IPS-18a (cell line): ENCODE measurements at regions not wholly inside any gene's neighbourhood (a gene's known extent, or its start where the extent isn't known, plus 50 kb on each side); places are given as distances from the start of the nearest gene placed in this dataset.

Experiments
- H3K27ac ChIP-seq: one replicate; pipeline ENCODE4 v1.5.1; 2013; ENCODE audit warnings: low read length
- H3K27me3 ChIP-seq: one replicate; pipeline ENCODE4 v1.6.1; 2013; ENCODE audit warnings: mild to moderate bottlenecking, low read length; ENCODE audit not compliant: control insufficient read depth, insufficient read depth
- H3K36me3 ChIP-seq: one replicate; pipeline ENCODE4 v1.6.1; 2013; ENCODE audit warnings: low read depth, low read length; ENCODE audit not compliant: control insufficient read depth
- H3K4me1 ChIP-seq: one replicate; pipeline ENCODE4 v1.6.1; 2013; ENCODE audit warnings: low read depth, low read length; ENCODE audit not compliant: control insufficient read depth
- H3K4me3 ChIP-seq: one replicate; pipeline ENCODE4 v1.5.1; 2013; ENCODE audit warnings: low read length
- H3K9ac ChIP-seq: one replicate; pipeline ENCODE4 v1.6.1; 2013; ENCODE audit warnings: mild to moderate bottlenecking, low read length, moderate library complexity
- H3K9me3 ChIP-seq: one replicate; pipeline ENCODE4 v1.6.1; 2013; ENCODE audit warnings: low read depth, low read length; ENCODE audit not compliant: control insufficient read depth

- H3K9me3 ChIP-seq: no peaks in the 10 kb centered on the region
- no peak overlapping the region for H3K27ac ChIP-seq
- no peaks in the 10 kb centered on the region for H3K27me3 ChIP-seq
- no peak overlapping the region for H3K4me3 ChIP-seq
- no peak overlapping the region for H3K9ac ChIP-seq
- H3K4me1 ChIP-seq: no peaks in the 10 kb centered on the region
- H3K36me3 ChIP-seq: no peaks in the 10 kb centered on the region
These were observed 87.6 kb upstream of the CLMN start for GRCh38 chr14:95407354-95407753.

DNA sequence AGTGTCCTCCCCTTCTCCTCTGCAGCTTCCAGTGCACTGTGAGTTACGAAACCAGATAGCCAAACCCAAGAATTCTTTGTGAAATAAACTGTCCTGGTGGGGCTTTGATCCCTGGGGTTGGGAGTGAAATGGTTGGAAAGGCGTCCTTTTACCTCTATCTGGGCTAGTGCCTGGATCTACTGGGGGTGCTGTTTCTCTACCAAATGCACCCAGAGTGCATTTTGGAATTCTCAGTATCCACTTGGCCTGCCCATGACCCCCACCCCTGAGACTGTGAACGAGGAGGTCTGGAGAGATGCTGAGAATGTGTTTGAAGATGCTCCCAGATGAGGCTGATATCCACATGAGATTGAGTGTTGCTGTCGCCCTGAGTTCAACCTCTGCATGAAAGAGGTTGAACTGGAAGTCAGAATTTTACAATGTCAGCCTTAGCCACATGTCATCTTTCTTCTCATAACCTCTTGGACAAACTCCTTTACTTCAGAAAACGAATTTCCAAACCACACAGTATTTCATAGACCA lies 87.1 kb upstream of the CLMN start:
- Histone ChIP-seq H3K9ac (no peak overlapping the region), H3K36me3 (no peaks in the 10 kb centered on the region), H3K9me3 (no peaks in the 10 kb centered on the region), H3K4me1 (no peaks in the 10 kb centered on the region), H3K27me3 (no peaks in the 10 kb centered on the region), H3K27ac (no peak overlapping the region), H3K4me3 (no peak overlapping the region)

DNA sequence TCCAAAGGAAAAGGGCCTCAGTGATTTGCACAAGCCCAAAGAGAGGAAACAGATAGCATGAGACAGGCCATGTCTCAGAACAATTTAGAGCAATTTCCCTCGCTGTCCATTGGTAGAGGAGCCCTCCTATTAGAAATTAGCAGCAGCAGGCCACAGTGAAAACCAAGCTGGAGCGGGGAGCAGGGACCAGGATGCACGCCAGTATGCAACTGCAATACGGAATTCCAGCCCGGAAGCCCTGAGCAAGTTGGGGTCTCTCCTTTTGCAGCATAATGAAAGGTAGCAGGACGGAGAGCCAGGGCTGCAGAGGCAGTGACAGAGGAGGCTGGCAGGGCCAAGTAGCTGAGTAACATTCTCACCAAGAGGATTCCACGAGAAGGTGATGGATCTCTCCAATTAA lies 84.9 kb upstream of the CLMN start:
- no peaks in the 10 kb centered on the region for H3K27me3 ChIP-seq
- H3K36me3 ChIP-seq: no peaks in the 10 kb centered on the region
- no peak overlapping the region for H3K9ac ChIP-seq
- H3K4me3 ChIP-seq: no peak overlapping the region
- no peaks in the 10 kb centered on the region for H3K9me3 ChIP-seq
- no peak overlapping the region for H3K27ac ChIP-seq
- no peaks in the 10 kb centered on the region for H3K4me1 ChIP-seq

DNA sequence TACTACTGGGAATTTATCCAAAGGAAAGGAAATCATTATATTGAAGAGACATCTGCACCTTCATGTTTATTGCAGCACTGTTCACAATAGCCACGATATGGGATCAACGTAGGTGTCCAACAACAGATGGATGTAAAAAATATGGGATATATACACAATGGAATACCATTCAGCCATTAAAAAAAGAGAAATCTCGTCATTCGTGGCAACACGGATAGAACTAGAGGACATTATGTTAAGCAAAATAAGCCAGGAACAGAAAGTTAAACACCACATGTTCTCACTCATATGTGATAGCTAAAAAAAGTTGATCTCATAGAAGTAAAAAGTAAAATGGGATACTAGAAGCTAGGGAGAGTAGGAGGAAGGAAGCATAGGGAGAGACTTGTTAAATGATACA lies 82.9 kb upstream of the CLMN start:
- no peaks in the 10 kb centered on the region for H3K4me1 ChIP-seq
- H3K27me3 ChIP-seq: no peaks in the 10 kb centered on the region
- no peak overlapping the region for H3K27ac ChIP-seq

GRCh38 chr14:95402176-95402575 lies 82.5 kb upstream of the CLMN start:
- H3K4me3 ChIP-seq: no peak overlapping the region
- H3K27me3 ChIP-seq: no peaks in the 10 kb centered on the region
- no peak overlapping the region for H3K9ac ChIP-seq
- no peaks in the 10 kb centered on the region for H3K36me3 ChIP-seq
- H3K27ac ChIP-seq: no peak overlapping the region
- H3K9me3 ChIP-seq: no peaks in the 10 kb centered on the region
- H3K4me1 ChIP-seq: no peaks in the 10 kb centered on the region

More for the DNA sequence above, 82.9 kb upstream of the CLMN start:
- no peaks in the 10 kb centered on the region for H3K9me3 ChIP-seq
- H3K9ac ChIP-seq: no peak overlapping the region
- H3K4me3 ChIP-seq: no peak overlapping the region
- no peaks in the 10 kb centered on the region for H3K36me3 ChIP-seq

DNA sequence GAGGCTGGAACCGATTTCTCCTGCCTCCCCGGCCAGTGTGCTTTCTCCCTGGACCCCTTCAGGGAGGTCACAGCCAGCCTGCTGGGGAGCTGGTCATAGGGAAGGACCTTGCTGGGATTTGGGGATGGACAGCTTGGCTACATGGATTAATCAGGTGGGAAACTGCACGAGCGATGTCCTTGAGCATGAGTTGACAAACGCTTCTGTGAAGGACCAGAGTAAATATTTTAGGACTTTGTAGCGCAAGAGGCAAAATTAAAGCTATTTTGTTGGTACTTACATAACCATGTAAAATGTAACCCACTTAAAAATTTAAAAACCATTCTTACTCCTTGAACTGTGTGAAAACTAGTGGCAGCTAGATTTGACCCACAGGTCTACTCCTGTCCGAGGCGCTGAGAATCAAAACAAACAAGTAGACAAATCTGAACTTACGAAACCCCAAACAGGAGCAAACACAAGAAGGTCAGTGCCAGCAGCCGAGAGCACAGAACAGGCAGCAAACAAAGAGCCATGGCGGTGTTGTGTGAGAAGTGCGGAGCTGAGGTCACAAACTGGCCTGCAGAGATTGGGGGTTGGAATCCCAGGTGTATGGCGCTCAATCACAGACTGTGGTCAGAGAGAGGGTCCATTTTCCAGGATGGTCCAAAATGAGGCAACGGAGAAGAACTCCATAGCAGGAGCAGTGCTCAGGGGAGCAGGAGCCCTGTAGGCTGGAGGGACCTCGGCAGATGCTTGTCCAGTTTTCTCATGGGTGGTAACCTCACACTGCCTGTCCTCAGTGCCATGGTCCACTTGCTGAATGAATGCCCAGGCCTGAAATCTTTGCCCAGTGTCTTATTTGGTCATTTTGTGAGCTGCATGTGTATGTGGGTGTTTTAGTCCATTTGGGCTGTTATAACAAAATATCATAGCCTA lies 79.2 kb upstream of the CLMN start:
- H3K9ac ChIP-seq: no peak overlapping the region
- no peaks in the 10 kb centered on the region for H3K9me3 ChIP-seq
- no peak overlapping the region for H3K4me3 ChIP-seq
- H3K36me3 ChIP-seq: no peaks in the 10 kb centered on the region
- H3K27ac ChIP-seq: no peak overlapping the region
- no peaks in the 10 kb centered on the region for H3K4me1 ChIP-seq
- no peaks in the 10 kb centered on the region for H3K27me3 ChIP-seq

GRCh38 chr14:95397325-95397724 lies 77.6 kb upstream of the CLMN start:
- Histone ChIP-seq H3K9ac (no peak overlapping the region), H3K27me3 (no peaks in the 10 kb centered on the region), H3K36me3 (no peaks in the 10 kb centered on the region), H3K9me3 (no peaks in the 10 kb centered on the region), H3K4me1 (no peaks in the 10 kb centered on the region), H3K27ac (no peak overlapping the region), H3K4me3 (no peak overlapping the region)

DNA sequence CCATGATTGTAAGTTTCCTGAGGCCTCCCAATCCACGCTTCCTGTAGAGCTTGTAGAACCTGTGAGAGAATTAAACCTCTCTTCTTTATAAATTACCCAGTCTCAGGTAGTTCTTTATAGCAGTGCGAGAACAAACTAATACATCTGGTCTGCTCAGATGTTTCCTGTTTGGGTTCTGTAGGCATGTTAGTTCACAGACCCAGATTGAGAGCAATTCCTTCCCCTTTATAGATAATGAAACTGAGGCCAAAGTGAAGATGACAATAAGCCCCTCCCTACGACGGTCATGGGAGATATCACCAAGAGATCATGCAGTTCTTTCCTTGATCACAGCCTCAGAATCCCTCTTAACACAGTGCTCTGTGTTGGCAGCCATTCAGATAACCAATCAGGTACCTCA lies 76.5 kb upstream of the CLMN start:
- no peak overlapping the region for H3K9ac ChIP-seq
- no peak overlapping the region for H3K4me3 ChIP-seq
- no peaks in the 10 kb centered on the region for H3K36me3 ChIP-seq
- H3K9me3 ChIP-seq: no peaks in the 10 kb centered on the region
- H3K4me1 ChIP-seq: no peaks in the 10 kb centered on the region
- H3K27me3 ChIP-seq: no peaks in the 10 kb centered on the region
- H3K27ac ChIP-seq: no peak overlapping the region

- no peaks in the 10 kb centered on the region for H3K4me1 ChIP-seq
- H3K27ac ChIP-seq: no peak overlapping the region
- H3K9ac ChIP-seq: no peak overlapping the region
- no peaks in the 10 kb centered on the region for H3K27me3 ChIP-seq
- no peaks in the 10 kb centered on the region for H3K9me3 ChIP-seq
- no peaks in the 10 kb centered on the region for H3K36me3 ChIP-seq
- H3K4me3 ChIP-seq: no peak overlapping the region
These were observed 75.5 kb upstream of the CLMN start for GRCh38 chr14:95395098-95395737.

GRCh38 chr14:95394297-95395097 lies 74.8 kb upstream of the CLMN start:
- no peaks in the 10 kb centered on the region for H3K27me3 ChIP-seq

DNA sequence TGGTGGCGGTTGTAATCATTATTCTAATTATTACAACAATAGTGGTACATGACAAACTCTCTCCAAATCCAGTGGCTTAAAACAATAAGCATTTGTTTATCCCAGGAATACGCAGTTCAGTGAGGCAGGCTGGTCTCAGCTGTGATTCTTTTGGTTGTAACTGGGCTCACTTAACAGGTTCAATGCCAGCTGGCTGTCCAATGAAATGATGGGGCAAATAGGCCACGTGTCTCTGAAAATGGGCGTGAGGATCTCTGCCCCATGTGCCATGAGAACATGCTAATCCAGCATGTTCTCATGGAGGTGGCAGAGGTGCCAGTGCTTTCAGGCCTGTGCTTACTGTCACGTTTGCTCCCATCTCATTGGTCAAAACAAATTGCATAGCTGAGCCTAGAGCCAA lies 73.1 kb upstream of the CLMN start:
- no peak overlapping the region for H3K27ac ChIP-seq
- no peaks in the 10 kb centered on the region for H3K9me3 ChIP-seq
- no peak overlapping the region for H3K9ac ChIP-seq
- no peaks in the 10 kb centered on the region for H3K4me1 ChIP-seq
- H3K4me3 ChIP-seq: no peak overlapping the region
- no peaks in the 10 kb centered on the region for H3K27me3 ChIP-seq
- no peaks in the 10 kb centered on the region for H3K36me3 ChIP-seq

More at GRCh38 chr14:95394297-95395097, 74.8 kb upstream of the CLMN start:
- Histone ChIP-seq H3K36me3 (no peaks in the 10 kb centered on the region), H3K9me3 (no peaks in the 10 kb centered on the region), H3K4me1 (no peaks in the 10 kb centered on the region), H3K4me3 (no peak overlapping the region), H3K9ac (no peak overlapping the region), H3K27ac (no peak overlapping the region)
